Stimulated activated naive CD8-positive, alpha-beta T cell treated with anti-CD3 and anti-CD28 coated beads, Interleukin-15, Interleukin-2, amounts not matched to agents 100 ng/mL and 50 ng/mL, for 24 hours (primary cell): ENCODE measurements at regions not wholly inside any gene's neighbourhood (a gene's known extent, or its start where the extent isn't known, plus 50 kb on each side); places are given as distances from the start of the nearest gene placed in this dataset.
"Not testable (repeated sequence)": the region's sequence is repeated elsewhere in the genome, so short reads cannot be mapped to it uniquely, and the experiment has no call there.

Source experiments
- H3K27ac Mint-ChIP-seq: one replicate; pipeline ENCODE4 v1.8.0; 2021; ENCODE audit warnings: mild to moderate bottlenecking, mixed read lengths
- H3K27me3 Mint-ChIP-seq: one replicate; pipeline ENCODE4 v1.8.0; 2021; ENCODE audit warnings: mixed read lengths
- H3K36me3 Mint-ChIP-seq: one replicate; pipeline ENCODE4 v1.8.0; 2021; ENCODE audit warnings: low read depth, mixed read lengths
- H3K4me1 Mint-ChIP-seq: one replicate; pipeline ENCODE4 v1.8.0; 2021; ENCODE audit warnings: low read depth, mixed read lengths
- H3K4me3 Mint-ChIP-seq: one replicate; pipeline ENCODE4 v1.8.0; 2021; ENCODE audit warnings: mild to moderate bottlenecking, mixed read lengths
- H3K9me3 Mint-ChIP-seq: one replicate; pipeline ENCODE4 v1.8.0; 2021; ENCODE audit warnings: mixed read lengths

DNA sequence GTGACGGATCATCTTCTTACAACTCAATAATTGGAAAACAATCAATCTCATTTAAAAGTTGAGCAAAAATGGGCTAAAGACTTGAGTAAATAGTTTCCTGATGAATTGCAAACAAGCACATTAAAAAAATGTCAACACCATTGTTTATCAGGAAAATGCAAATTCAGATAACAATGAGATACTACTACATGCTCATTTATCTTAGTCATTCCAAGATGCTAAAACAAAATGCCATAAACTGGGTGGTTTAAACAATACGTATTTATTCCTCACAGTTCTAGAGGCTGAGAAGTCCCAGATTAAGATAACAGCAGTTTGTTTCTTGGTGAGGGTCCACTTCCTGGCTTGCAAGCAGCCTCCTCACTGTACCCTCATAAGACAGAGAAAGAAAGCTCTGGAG, 359.6 kb downstream of the NR4A2 start:
- Mint-ChIP-seq H3K4me3 (no peak overlapping the region), H3K36me3 (no peaks in the 10 kb centered on the region), H3K27me3 (no peaks in the 10 kb centered on the region), H3K27ac (no peak overlapping the region), H3K4me1 (no peaks in the 10 kb centered on the region), H3K9me3 (no peaks in the 10 kb centered on the region)

DNA sequence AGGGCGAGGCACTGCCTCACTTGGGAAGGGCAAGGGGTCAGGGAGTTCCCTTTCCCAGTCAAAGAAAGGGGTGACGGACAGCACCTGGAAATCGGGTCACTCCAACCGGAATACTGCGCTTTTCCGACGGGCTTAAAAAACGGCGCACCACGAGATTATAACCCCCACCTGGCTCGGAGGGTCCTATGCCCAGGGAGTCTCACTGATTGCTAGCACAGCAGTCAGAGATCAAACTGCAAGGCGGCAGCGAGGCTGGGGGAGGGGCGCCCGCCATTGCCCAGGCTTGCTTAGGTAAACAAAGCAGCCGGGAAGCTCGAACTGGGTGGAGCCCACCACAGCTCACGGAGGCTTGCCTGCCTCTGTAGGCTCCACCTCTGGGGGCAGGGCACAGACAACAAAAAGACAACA, 366.5 kb downstream of the NR4A2 start:
- H3K9me3 Mint-ChIP-seq, H3K4me1 Mint-ChIP-seq, H3K36me3 Mint-ChIP-seq, H3K4me3 Mint-ChIP-seq, H3K27me3 Mint-ChIP-seq, H3K27ac Mint-ChIP-seq: not testable (repeated sequence)

DNA sequence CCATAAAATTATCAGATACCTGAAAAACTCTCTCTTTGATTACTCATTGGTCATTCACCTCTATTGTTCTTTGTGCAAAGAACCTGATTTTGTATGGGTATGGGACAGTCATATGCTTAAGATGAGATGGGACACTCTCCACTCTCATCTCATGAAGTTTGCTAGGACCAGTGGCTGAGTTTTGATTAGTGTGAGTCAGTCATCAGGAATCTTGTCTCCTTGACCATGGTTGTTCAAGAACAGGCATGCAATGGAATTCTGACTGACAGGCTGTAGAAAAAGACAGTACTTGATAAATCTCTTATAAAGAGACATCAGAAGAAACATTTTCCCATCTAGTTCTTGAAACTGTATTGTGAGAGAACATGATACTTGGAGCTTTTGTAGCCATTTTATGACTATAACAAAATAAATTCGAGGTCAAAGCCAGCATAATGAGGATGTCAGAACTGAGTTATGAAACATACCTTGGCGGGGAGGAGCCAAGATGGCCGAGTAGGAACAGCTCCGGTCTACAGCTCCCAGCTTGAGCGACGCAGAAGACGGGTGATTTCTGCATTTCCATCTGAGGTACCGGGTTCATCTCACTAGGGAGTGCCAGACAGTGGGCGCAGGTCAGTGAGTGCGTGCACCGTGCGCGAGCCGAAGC, 367.0 kb downstream of the NR4A2 start:
- Mint-ChIP-seq H3K4me3 (no peak overlapping the region), H3K27ac (no peak overlapping the region), H3K9me3 (no peaks in the 10 kb centered on the region), H3K27me3 (no peaks in the 10 kb centered on the region), H3K4me1 (no peaks in the 10 kb centered on the region), H3K36me3 (no peaks in the 10 kb centered on the region)

DNA sequence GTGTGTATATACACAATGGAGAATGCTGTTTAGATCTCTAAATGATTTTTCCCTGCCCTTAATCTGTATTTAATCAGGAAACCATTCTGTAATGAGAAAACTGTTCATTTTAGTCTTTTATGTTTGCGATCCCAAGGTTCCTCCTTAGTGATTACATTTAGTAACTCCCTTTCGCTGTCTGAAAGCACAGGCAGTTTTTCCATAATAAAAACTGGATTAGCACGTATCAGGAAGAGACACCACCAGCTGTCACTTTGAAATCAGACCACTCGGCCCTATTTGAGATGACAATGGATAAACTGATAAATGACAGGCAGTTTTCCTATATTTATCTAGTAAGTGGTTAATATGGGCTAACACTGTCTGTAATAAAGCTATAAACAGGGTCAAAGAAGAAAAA, 370.9 kb downstream of the NR4A2 start:
- H3K27me3 Mint-ChIP-seq, result no peaks in the 10 kb centered on the region
- no peaks in the 10 kb centered on the region for H3K4me1 Mint-ChIP-seq

DNA sequence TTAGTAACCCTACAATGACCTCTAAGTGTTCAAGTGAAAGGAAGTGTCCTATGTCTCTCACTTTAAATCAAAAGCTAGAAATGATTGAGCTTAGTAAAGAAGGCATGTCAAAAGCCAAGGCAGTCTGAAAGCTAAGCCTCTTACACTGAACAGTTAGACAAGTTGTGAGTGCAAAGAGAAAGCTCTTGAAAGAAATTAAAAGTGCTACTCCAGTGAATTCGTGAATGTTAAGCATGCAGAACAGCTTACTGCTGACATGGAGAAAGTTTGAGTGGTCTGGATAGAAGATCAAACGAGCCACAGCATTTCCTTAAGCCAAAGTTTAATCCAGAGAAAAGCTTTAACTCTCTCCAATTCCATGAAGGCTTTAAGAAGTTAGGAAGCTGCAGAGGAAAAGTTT, 373.7 kb downstream of the NR4A2 start:
- H3K4me1 Mint-ChIP-seq, result no peaks in the 10 kb centered on the region
- no peak overlapping the region for H3K4me3 Mint-ChIP-seq
- H3K36me3 Mint-ChIP-seq, result no peaks in the 10 kb centered on the region
- H3K27ac Mint-ChIP-seq, result no peak overlapping the region
- H3K9me3 Mint-ChIP-seq, result no peaks in the 10 kb centered on the region
- H3K27me3 Mint-ChIP-seq, result no peaks in the 10 kb centered on the region

More for the DNA sequence above, 370.9 kb downstream of the NR4A2 start:
- Mint-ChIP-seq H3K4me3 (no peak overlapping the region), H3K36me3 (no peaks in the 10 kb centered on the region), H3K9me3 (no peaks in the 10 kb centered on the region), H3K27ac (no peak overlapping the region)

DNA sequence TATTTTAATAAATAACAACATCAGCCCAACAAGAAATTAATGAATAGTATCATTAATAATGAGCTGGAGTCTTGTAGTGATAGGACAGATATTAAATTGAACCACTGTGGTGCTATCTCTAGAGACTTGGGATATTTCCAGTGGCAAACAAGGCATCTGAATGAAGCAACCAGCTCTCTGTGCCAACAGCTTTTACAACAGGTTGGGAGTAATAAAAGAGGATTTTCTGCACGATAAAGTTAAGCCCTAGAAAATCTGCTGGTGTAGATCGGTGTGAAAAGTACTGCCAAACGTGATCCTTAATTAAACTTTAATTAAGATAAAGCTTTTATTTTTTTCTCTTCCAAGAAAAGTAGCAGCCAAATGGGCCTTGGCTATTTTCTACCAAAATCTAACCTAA, 385.5 kb downstream of the NR4A2 start:
- no peaks in the 10 kb centered on the region for H3K36me3 Mint-ChIP-seq
- no peaks in the 10 kb centered on the region for H3K27me3 Mint-ChIP-seq
- no peaks in the 10 kb centered on the region for H3K4me1 Mint-ChIP-seq
- H3K9me3 Mint-ChIP-seq, result no peaks in the 10 kb centered on the region
- no peak overlapping the region for H3K4me3 Mint-ChIP-seq
- no peak overlapping the region for H3K27ac Mint-ChIP-seq

DNA sequence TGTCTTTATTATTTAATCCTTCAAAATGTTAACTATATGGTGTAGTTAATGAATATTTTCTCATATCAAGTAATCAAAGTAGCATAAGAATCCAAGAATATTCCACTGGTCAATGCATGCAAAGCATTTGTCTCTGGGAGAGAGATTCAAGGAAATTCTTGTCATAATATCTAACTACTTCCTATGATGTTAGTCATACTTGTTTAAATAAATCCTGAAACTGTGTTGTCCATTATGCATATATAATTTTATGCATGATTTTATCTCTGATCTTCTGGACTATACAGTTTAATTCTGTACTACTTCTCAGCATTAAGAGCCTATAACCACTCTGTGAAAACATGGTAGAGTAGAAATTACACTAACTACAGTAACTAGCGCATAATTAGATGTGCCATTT, 388.3 kb downstream of the NR4A2 start:
- no peaks in the 10 kb centered on the region for H3K4me1 Mint-ChIP-seq
- H3K27ac Mint-ChIP-seq, result no peak overlapping the region
- H3K4me3 Mint-ChIP-seq, result no peak overlapping the region
- H3K36me3 Mint-ChIP-seq, result no peaks in the 10 kb centered on the region
- H3K27me3 Mint-ChIP-seq, result peaks cover 5% of the 10 kb centered on the region
- peaks cover 10% of the 10 kb centered on the region for H3K9me3 Mint-ChIP-seq

DNA sequence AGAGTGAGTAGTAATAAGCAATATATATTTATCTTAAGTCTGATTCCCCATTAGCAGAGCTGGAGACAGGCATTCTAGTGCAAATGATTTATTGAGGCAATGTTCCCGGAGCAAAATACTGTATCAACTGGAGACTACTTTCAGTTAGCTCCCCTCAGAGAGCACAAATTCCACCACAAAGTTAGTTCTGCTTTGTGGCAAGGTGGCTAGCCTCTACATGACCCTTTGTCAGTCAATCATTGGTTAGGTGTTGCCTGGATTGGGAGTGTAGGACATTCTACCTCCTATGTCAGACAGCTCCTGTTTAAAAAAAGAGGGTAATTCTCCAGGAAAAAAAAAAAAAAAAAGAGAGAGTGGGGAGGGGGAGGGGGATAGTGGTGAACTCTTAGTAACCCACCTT, 402.2 kb downstream of the NR4A2 start:
- H3K27ac Mint-ChIP-seq, result no peak overlapping the region
- H3K36me3 Mint-ChIP-seq, result no peaks in the 10 kb centered on the region
- H3K9me3 Mint-ChIP-seq, result no peaks in the 10 kb centered on the region
- H3K4me1 Mint-ChIP-seq, result no peaks in the 10 kb centered on the region
- H3K27me3 Mint-ChIP-seq, result no peaks in the 10 kb centered on the region
- H3K4me3 Mint-ChIP-seq, result no peak overlapping the region

DNA sequence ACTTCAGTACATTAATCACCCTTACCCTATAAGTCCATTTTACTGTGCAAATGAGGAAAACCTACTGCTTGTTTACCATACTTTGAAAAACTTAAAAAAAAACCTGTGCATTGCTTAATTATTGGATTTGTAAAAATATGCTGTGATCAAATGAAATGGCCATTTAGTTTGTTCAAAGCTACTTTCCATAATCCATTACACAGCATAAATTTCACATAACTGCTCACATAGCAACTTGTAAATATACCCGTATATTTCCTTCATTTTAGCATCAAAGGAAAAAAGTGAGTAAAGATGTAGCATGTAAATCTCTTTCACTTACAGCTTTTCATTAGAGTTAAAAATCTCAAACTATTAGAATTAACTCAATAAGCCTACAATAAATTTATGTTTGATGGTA, 415.1 kb downstream of the NR4A2 start:
- Mint-ChIP-seq H3K4me1 (no peaks in the 10 kb centered on the region), H3K36me3 (no peaks in the 10 kb centered on the region), H3K27me3 (no peaks in the 10 kb centered on the region), H3K4me3 (no peak overlapping the region), H3K27ac (no peak overlapping the region), H3K9me3 (peaks cover 6% of the 10 kb centered on the region)

DNA sequence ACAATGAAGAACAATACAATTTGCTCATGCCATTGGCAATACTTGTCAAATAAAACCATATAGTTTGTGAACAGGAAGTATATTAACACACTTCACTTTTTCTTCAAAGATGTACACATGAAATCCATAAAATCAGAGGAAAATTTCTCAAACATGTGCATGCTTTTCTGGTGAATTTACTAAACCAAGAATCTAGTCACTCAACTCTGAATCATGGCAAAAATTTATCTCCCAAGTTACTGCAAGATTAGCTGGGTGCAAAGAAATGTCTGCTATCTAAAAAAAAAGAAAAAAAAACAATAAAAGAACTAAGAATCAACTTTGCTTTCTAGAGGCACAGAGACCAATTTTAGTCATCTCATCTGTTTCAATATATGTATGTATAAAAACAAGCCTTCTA, 419.2 kb downstream of the NR4A2 start:
- Mint-ChIP-seq H3K4me1 (no peaks in the 10 kb centered on the region), H3K36me3 (no peaks in the 10 kb centered on the region), H3K9me3 (peaks cover 3% of the 10 kb centered on the region), H3K27ac (no peak overlapping the region), H3K4me3 (no peak overlapping the region), H3K27me3 (no peaks in the 10 kb centered on the region)

DNA sequence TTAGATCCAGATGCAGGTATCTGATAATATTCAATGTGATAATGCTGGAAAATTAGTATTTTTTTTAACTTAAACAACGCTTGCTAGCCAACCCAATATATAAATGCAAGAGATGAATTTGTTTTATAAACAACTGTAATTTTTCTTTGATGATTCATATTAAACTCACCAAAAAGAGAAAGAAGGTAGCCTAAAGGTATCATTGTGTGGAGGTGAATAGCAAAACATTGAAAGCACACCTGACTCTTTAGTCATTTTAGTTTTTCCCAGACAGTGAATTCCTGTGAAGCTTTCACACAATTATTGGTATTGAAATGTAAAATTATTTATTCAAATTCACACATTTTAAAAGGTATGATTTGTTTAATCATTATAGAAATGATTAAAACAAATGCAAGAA, 424.0 kb downstream of the NR4A2 start:
- H3K4me3 Mint-ChIP-seq, result no peak overlapping the region
- H3K27me3 Mint-ChIP-seq, result no peaks in the 10 kb centered on the region
- peaks cover 3% of the 10 kb centered on the region for H3K9me3 Mint-ChIP-seq
- H3K27ac Mint-ChIP-seq, result no peak overlapping the region
- no peaks in the 10 kb centered on the region for H3K4me1 Mint-ChIP-seq
- no peaks in the 10 kb centered on the region for H3K36me3 Mint-ChIP-seq

DNA sequence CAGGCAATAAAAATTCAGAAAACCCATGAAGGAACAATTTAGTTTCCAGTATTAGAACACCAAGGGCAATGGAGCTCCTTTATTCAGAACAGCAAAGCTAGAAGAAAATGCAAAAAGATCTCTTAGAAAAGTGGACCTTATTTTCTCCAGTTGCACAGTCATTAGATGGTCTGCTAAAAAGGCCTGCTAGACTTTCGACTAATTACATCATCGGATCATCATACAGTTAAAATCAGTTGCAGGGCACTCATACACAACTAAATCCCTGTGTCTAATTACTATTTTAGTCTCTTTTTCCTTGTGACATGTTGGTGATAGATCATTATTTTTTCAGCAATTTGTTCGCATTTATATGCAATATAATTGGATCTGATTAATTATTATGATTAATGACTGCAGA, 425.3 kb downstream of the NR4A2 start:
- Mint-ChIP-seq H3K4me3 (no peak overlapping the region), H3K36me3 (no peaks in the 10 kb centered on the region), H3K9me3 (no peaks in the 10 kb centered on the region), H3K4me1 (no peaks in the 10 kb centered on the region), H3K27me3 (no peaks in the 10 kb centered on the region), H3K27ac (no peak overlapping the region)

DNA sequence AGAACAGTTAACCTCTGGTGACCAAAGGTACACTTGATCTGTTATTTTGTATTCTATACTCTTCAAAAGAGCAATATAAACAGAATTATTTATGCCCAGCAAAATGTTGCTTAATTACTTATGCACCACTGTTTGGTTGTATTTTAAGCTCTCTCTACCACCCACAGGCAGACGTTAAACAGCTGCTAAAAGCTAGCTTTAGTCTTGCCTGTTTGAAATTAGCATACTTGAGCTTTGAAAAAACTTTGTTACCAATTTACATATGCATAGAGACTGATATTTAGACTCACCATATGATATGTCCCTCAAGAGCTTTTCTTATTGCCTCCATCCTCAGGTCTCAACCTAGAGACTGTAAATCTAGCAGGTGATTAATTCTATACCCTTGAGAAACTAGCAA, 426.9 kb downstream of the NR4A2 start:
- Mint-ChIP-seq H3K4me3 (no peak overlapping the region), H3K27ac (no peak overlapping the region), H3K36me3 (no peaks in the 10 kb centered on the region), H3K9me3 (no peaks in the 10 kb centered on the region), H3K27me3 (no peaks in the 10 kb centered on the region), H3K4me1 (no peaks in the 10 kb centered on the region)

DNA sequence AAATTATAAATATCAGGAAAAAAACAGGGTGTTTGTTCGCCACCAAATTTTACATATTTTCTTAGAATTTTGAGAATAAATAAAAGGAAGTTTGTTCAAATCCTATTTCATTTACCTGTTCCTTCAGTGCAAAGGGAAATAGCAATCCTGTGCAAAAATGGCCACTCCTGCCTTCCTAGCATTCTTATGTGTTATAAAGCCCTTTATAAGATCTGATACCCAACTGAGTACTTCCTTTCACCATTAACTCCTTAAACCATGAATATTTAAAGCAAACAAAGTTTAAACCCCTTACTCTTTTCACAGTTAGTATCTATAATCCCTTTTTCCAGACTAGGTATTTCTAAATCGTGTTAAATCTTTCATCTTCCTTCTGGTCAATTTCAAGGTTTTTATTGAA, 427.8 kb downstream of the NR4A2 start:
- no peak overlapping the region for H3K27ac Mint-ChIP-seq
- H3K36me3 Mint-ChIP-seq, result no peaks in the 10 kb centered on the region
- H3K4me3 Mint-ChIP-seq, result no peak overlapping the region
- no peaks in the 10 kb centered on the region for H3K27me3 Mint-ChIP-seq
- H3K4me1 Mint-ChIP-seq, result no peaks in the 10 kb centered on the region
- no peaks in the 10 kb centered on the region for H3K9me3 Mint-ChIP-seq

DNA sequence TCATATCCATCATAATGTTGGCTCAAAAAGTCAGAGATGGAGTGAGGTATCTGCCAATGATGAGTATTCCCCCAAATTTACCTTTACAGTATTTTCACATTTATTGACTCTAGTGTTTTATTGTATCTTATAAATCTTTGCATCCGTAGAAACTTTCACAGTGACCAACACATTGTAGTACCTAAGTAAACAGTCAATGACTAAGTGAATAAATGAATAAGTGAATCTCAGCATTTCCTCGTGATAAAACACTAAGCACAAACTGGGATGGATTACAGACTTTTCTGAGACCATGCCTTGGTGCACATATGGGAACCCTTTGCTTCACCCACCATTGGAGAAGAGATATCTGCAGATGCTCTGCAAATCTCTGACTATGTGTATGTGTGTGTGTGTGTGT, 429.9 kb downstream of the NR4A2 start:
- Mint-ChIP-seq H3K36me3 (no peaks in the 10 kb centered on the region), H3K27me3 (no peaks in the 10 kb centered on the region), H3K9me3 (no peaks in the 10 kb centered on the region), H3K27ac (no peak overlapping the region), H3K4me1 (no peaks in the 10 kb centered on the region), H3K4me3 (no peak overlapping the region)

DNA sequence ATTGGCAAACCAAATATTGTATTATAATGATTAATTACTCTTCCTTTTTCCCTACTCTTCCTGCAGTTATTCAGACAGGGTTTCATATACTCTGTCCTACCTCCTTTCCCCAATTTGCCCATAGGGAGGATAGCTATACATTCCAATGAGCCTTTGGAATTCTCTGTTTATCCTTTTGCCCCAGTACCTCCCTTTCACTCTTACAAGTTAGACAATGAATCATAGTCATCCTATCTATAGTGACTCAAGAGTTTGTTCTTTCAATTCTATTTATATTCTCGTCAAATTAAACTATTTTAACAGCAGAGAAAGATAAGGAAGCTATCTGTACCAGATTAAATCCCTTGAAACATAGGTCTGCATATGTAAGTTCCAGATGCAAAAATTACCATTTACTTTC, 437.5 kb downstream of the NR4A2 start:
- Mint-ChIP-seq H3K9me3 (no peaks in the 10 kb centered on the region), H3K4me3 (no peak overlapping the region), H3K27me3 (no peaks in the 10 kb centered on the region), H3K27ac (no peak overlapping the region), H3K4me1 (no peaks in the 10 kb centered on the region), H3K36me3 (no peaks in the 10 kb centered on the region)
